Ovary (tissue), 3 donors: ENCODE measurements at regions not wholly inside any gene's neighbourhood (a gene's known extent, or its start where the extent isn't known, plus 50 kb on each side); places are given as distances from the start of the nearest gene placed in this dataset.

ENCODE experiments used
- EP300 ChIP-seq: sonication (generic); formaldehyde crosslinking; IDR thresholded peaks from one replicate; pipeline ENCODE4 v1.6.1; 2017; ENCODE audit warnings: antibody characterized with exemption
- POLR2A ChIP-seq: fragments of 450-650 bp; IDR thresholded peaks from one replicate; pipeline ENCODE4 v1.6.1; 2017; ENCODE audit warnings: antibody characterized with exemption, mild to moderate bottlenecking, moderate library complexity
- TF ChIP-seq, protein P1 (sequence below), 3 donors: fragments of 450-650 bp in 2 of 3; fragments of 200-600 bp in 1 of 3; IDR thresholded peaks; one replicate each; pipeline versions ENCODE4 v1.5.1 to v1.8.0; 2016 to 2022; ENCODE audit warnings: antibody characterized with exemption in 3 of 3, mild to moderate bottlenecking in 1 of 3
- donor health status: DM: no; HTN: no; CAD: no.

GRCh38 chrX:128309311-128309710 lies 257.1 kb upstream of the ACTRT1 start:
- TF ChIP-seq, protein P1, sequence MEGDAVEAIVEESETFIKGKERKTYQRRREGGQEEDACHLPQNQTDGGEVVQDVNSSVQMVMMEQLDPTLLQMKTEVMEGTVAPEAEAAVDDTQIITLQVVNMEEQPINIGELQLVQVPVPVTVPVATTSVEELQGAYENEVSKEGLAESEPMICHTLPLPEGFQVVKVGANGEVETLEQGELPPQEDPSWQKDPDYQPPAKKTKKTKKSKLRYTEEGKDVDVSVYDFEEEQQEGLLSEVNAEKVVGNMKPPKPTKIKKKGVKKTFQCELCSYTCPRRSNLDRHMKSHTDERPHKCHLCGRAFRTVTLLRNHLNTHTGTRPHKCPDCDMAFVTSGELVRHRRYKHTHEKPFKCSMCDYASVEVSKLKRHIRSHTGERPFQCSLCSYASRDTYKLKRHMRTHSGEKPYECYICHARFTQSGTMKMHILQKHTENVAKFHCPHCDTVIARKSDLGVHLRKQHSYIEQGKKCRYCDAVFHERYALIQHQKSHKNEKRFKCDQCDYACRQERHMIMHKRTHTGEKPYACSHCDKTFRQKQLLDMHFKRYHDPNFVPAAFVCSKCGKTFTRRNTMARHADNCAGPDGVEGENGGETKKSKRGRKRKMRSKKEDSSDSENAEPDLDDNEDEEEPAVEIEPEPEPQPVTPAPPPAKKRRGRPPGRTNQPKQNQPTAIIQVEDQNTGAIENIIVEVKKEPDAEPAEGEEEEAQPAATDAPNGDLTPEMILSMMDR (IDR thresholded peaks at IDR 0.05): no peak
- no peak for TF ChIP-seq POLR2A
- TF ChIP-seq EP300: no peak
